ENCODE measurements at regions not wholly inside any gene's neighbourhood (a gene's known extent, or its start where the extent isn't known, plus 50 kb on each side); places are given as distances from the start of the nearest gene placed in this dataset.

- H4K91ac ChIP-seq (replicated peaks; ENCODE audit: insufficient read length, low read length): peak overlapping the region; percentile 20
- H2BK120ac ChIP-seq (replicated peaks; ENCODE audit: low read depth, low read length): no peak overlapping the region
- H3K56ac ChIP-seq (replicated peaks; ENCODE audit: insufficient read length, low read depth, low read length): no peak overlapping the region
- no peak overlapping the region for H3K23ac ChIP-seq (ENCODE audit: insufficient read length)
- WGBS, 2 experiments (ENCODE audit: extremely low coverage in 1 of 2, insufficient coverage in 1 of 2, insufficient read length in 1 of 2, insufficient replicate concordance in 2 of 2, low coverage in 1 of 2, low lambda C conversion rate in 2 of 2, missing lambda C conversion rate in 1 of 2): 76% methylated on average over 4 of the region's 4 CpGs; no CpG with 5 or more reads in 1 of the 2 experiments
- no peak overlapping the region for H3K14ac ChIP-seq (ENCODE audit: insufficient read length)
- H3K27ac ChIP-seq (ENCODE audit: low read depth, low read length): no peak overlapping the region
- H3K36me3 ChIP-seq (ENCODE audit: control insufficient read depth in 2 of 4, insufficient read depth in 4 of 4, low read length in 3 of 4): no peaks in the 10 kb centered on the region
- no peak overlapping the region for H4K5ac ChIP-seq (ENCODE audit: insufficient read length, low read depth, low read length)
- peak overlapping the region; percentile 47; the same call in 1 of the 2 replicates for H2AK5ac ChIP-seq (ENCODE audit: low read depth, low read length)
- no peak overlapping the region for H3K4me3 ChIP-seq (ENCODE audit: extremely low read depth in 1 of 4, insufficient read depth in 2 of 4, low read depth in 3 of 4, low read length in 4 of 4)
- POLR2A ChIA-PET (ENCODE audit: partially characterized antibody): no interaction called here
- H3K9ac ChIP-seq (replicated peaks in 1 of 4; ENCODE audit: extremely low read depth in 1 of 4, low read depth in 3 of 4, low read length in 3 of 4): no peak overlapping the region
- DNase-seq (ENCODE audit: low read depth in 1 of 2, low spot score in 2 of 2) (no peak), FAIRE-seq (no peak)
- TF ChIP-seq JUND (IDR thresholded peaks at IDR 0.05; ENCODE audit: low read length) (no peak), EZH2 (IDR thresholded peaks at IDR 0.05; ENCODE audit: low read depth, low read length, severe bottlenecking) (no peak), RBBP5 (IDR thresholded peaks at IDR 0.05; ENCODE audit: borderline replicate concordance, low read depth, low read length) (no peak), POLR2A (IDR thresholded peaks at IDR 0.05; ENCODE audit: control extremely low read depth in 1 of 2, low read depth in 2 of 2, low read length in 2 of 2) (no peak), GTF2F1 (IDR thresholded peaks at IDR 0.05; ENCODE audit: borderline replicate concordance, low read depth, low read length) (no peak), SIN3A (conservative IDR thresholded peaks at IDR 0.05 in 1 of 2, IDR thresholded peaks at IDR 0.05 in 1 of 2; ENCODE audit: low read depth in 1 of 2, low read length in 2 of 2) (no peak), SP1 (IDR thresholded peaks at IDR 0.05; ENCODE audit: low read depth, low read length) (no peak), TBP (IDR thresholded peaks at IDR 0.05; ENCODE audit: low read depth, low read length) (no peak), YY1 (IDR thresholded peaks at IDR 0.05; ENCODE audit: low read depth, low read length) (no peak)
- H2BK15ac ChIP-seq (ENCODE audit: low read length): peak overlapping the region; percentile 75
- H2BK20ac ChIP-seq (ENCODE audit: low read length): no peak overlapping the region
- H4K8ac ChIP-seq (ENCODE audit: extremely low read depth, insufficient read depth, low read length): no peak overlapping the region
- H3K18ac ChIP-seq (ENCODE audit: extremely low read depth, low read length): no peak overlapping the region
- H3K4ac ChIP-seq (replicated peaks; ENCODE audit: insufficient read length, low read depth, low read length): no peak overlapping the region
- H3K4me2 ChIP-seq (ENCODE audit: insufficient read depth in 1 of 2, low read depth in 2 of 2, low read length in 2 of 2): no peak overlapping the region
- no peaks in the 10 kb centered on the region for H4K20me1 ChIP-seq (replicated peaks in 1 of 2; ENCODE audit: control insufficient read depth in 1 of 2, insufficient read depth in 2 of 2, low read length in 2 of 2)
- no peaks in the 10 kb centered on the region for H3K79me1 ChIP-seq (ENCODE audit: low read depth, low read length)
- H3K23me2 ChIP-seq (ENCODE audit: low read depth, low read length): no peaks in the 10 kb centered on the region
- H3K9me3 ChIP-seq (ENCODE audit: insufficient read depth in 2 of 2, low read depth in 1 of 2, low read length in 1 of 2): no peaks in the 10 kb centered on the region
- CTCF ChIA-PET (ENCODE audit: partially characterized antibody): interaction anchor here (0.6 to 6.5 kb wide), 10 partner anchors 9 to 160 kb away, joined by 3 to 41 read pairs (median 4); no protein-coding TSS in a partner anchor
- 0 out of 7 replicates have a peak, but pooled peaks cover 0 to 4% (median 0%) of the 10 kb centered on the region in 4 experiments for H3K27me3 ChIP-seq (replicated peaks in 1 of 4; ENCODE audit: control insufficient read depth in 3 of 4, extremely low read depth in 1 of 4, insufficient read depth in 3 of 4, low read length in 3 of 4)
- no peaks in the 10 kb centered on the region for H3K79me2 ChIP-seq (ENCODE audit: control insufficient read depth in 1 of 2, insufficient read depth in 2 of 2, low read length in 2 of 2)
- H2BK12ac ChIP-seq (ENCODE audit: low read depth, low read length): no peak overlapping the region; the same call in 1 of the 2 replicates
- peaks cover 3 to 18% (median 7%) of the 10 kb centered on the region in 4 experiments; a peak in 6 of 7 replicates for H3K4me1 ChIP-seq (replicated peaks in 1 of 4; ENCODE audit: control insufficient read depth in 3 of 4, insufficient read depth in 4 of 4, low read length in 3 of 4)
- no peak overlapping the region for H2AFZ ChIP-seq (ENCODE audit: low read length)
- no peak overlapping the region for H2BK5ac ChIP-seq (ENCODE audit: low read depth, low read length)
Observed at GRCh38 chr2:64362562-64363026, 91.4 kb upstream of the LGALSL start.

All from H1 (cell line).